HEK293 (cell line): ENCODE measurements at regions not wholly inside any gene's neighbourhood (a gene's known extent, or its start where the extent isn't known, plus 50 kb on each side); places are given as distances from the start of the nearest gene placed in this dataset.

Experiments used
- CTCF ChIA-PET: fragments of 350-600 bp; formaldehyde crosslinking; extraction: SDS; loops from one replicate; lab custom pipeline; 2021; ENCODE audit warnings: antibody characterized with exemption; lab: Yijun Ruan, JAX
- POLR2A ChIA-PET: fragments of 300-600 bp; formaldehyde crosslinking; extraction: SDS; loops from one replicate; lab custom pipeline; 2020; ENCODE audit warnings: antibody characterized with exemption, inconsistent platforms; lab: Yijun Ruan, JAX
- H3K27ac ChIP-seq: fragments of 200-500 bp; sonication (Bioruptor generic); 2 replicates; pipeline ENCODE4 v1.5.1; 2014; ENCODE audit warnings: low read depth, low read length, control low read depth, inconsistent platforms; ENCODE audit errors: extremely low read depth
- H3K36me3 ChIP-seq, 2 experiments: fragments of 200-500 bp in 1 of 2; sonication (Bioruptor generic) in 1 of 2; 1 replicate in 1 of 2; 2 replicates in 1 of 2; pipeline ENCODE4 v1.5.1; 2014 to 2017; ENCODE audit warnings: inconsistent platforms in 2 of 2, low read length in 2 of 2; ENCODE audit not compliant: control insufficient read depth in 2 of 2, insufficient read depth in 1 of 2
- H3K4me1 ChIP-seq: fragments of 200-500 bp; sonication (Bioruptor generic); 2 replicates; pipeline ENCODE4 v1.5.1; 2014; ENCODE audit warnings: mild to moderate bottlenecking, low read length, inconsistent platforms; ENCODE audit not compliant: control insufficient read depth, insufficient read depth
- H3K4me3 ChIP-seq: 2 replicates; pipeline ENCODE4 v1.5.1; 2011; ENCODE audit warnings: low read depth, mild to moderate bottlenecking, control low read depth, low read length, moderate library complexity
- H3K9me3 ChIP-seq: fragments of 200-500 bp; sonication (Bioruptor generic); 2 replicates; pipeline ENCODE4 v1.5.1; 2014; ENCODE audit warnings: low read depth, low read length, inconsistent platforms; ENCODE audit not compliant: control insufficient read depth, insufficient read depth
- PRDM10 ChIP-seq: fragments of 450-650 bp; formaldehyde crosslinking; IDR thresholded peaks from 2 replicates; pipeline ENCODE4 v1.5.1; 2016; ENCODE audit warnings: missing biosample characterization, missing genetic modification characterization
- SCRT2 ChIP-seq: fragments of 450-650 bp; formaldehyde crosslinking; IDR thresholded peaks from 2 replicates; pipeline ENCODE4 v1.5.1; 2016; ENCODE audit warnings: missing biosample characterization, missing genetic modification characterization
- SP3 ChIP-seq: fragments of 450-650 bp; formaldehyde crosslinking; IDR thresholded peaks from 2 replicates; pipeline ENCODE4 v1.5.1; 2016; ENCODE audit warnings: missing biosample characterization, missing genetic modification characterization
- ZFP41 ChIP-seq: fragments of 450-650 bp; formaldehyde crosslinking; IDR thresholded peaks from 2 replicates; pipeline ENCODE4 v1.5.1; 2016; ENCODE audit warnings: missing biosample characterization, missing genetic modification characterization, borderline replicate concordance
- ZFP69B ChIP-seq: fragments of 450-650 bp; formaldehyde crosslinking; IDR thresholded peaks from 2 replicates; pipeline ENCODE4 v1.5.1; 2016; ENCODE audit warnings: missing biosample characterization, missing genetic modification characterization
- ZNF132 ChIP-seq: fragments of 450-650 bp; formaldehyde crosslinking; IDR thresholded peaks from 2 replicates; pipeline ENCODE4 v1.5.1; 2017; ENCODE audit warnings: missing biosample characterization, missing genetic modification characterization, borderline replicate concordance
- ZNF148 ChIP-seq: fragments of 450-650 bp; formaldehyde crosslinking; IDR thresholded peaks from 2 replicates; pipeline ENCODE4 v1.5.0; 2017; ENCODE audit warnings: missing biosample characterization, missing genetic modification characterization, borderline replicate concordance
- ZNF239 ChIP-seq: fragments of 450-650 bp; formaldehyde crosslinking; IDR thresholded peaks from 2 replicates; pipeline ENCODE4 v1.5.1; 2016; ENCODE audit warnings: missing biosample characterization, missing genetic modification characterization
- ZNF362 ChIP-seq: fragments of 450-650 bp; formaldehyde crosslinking; IDR thresholded peaks from 2 replicates; pipeline ENCODE4 v1.5.1; 2016; ENCODE audit warnings: missing biosample characterization, missing genetic modification characterization
- ZNF391 ChIP-seq: fragments of 450-650 bp; formaldehyde crosslinking; IDR thresholded peaks from 2 replicates; pipeline ENCODE4 v1.5.1; 2016; ENCODE audit warnings: low read depth, missing biosample characterization, missing genetic modification characterization, borderline replicate concordance
- ZNF544 ChIP-seq: fragments of 450-650 bp; formaldehyde crosslinking; IDR thresholded peaks from 2 replicates; pipeline ENCODE4 v1.5.0; 2017; ENCODE audit warnings: missing biosample characterization, missing genetic modification characterization
- ZNF621 ChIP-seq: fragments of 450-650 bp; formaldehyde crosslinking; IDR thresholded peaks from 2 replicates; pipeline ENCODE4 v1.5.1; 2017; ENCODE audit warnings: missing biosample characterization, missing genetic modification characterization
- ZNF692 ChIP-seq: fragments of 450-650 bp; formaldehyde crosslinking; IDR thresholded peaks from 2 replicates; pipeline ENCODE4 v1.5.1; 2016; ENCODE audit warnings: missing biosample characterization, missing genetic modification characterization
- ZSCAN16 ChIP-seq: fragments of 450-650 bp; formaldehyde crosslinking; IDR thresholded peaks from 2 replicates; pipeline ENCODE4 v1.5.1; 2016; ENCODE audit warnings: missing biosample characterization, missing genetic modification characterization
- TF ChIP-seq, protein P1 (sequence below): fragments of 450-650 bp; formaldehyde crosslinking; IDR thresholded peaks from 2 replicates; pipeline ENCODE4 v1.5.1; 2016; ENCODE audit warnings: missing biosample characterization, missing genetic modification characterization
- TF ChIP-seq, protein P2 (sequence below): fragments of 450-650 bp; formaldehyde crosslinking; IDR thresholded peaks from 2 replicates; pipeline ENCODE4 v1.5.1; 2017; ENCODE audit warnings: missing biosample characterization, missing genetic modification characterization
- TF ChIP-seq, protein P3 (sequence below): fragments of 450-650 bp; formaldehyde crosslinking; IDR thresholded peaks from 2 replicates; pipeline ENCODE4 v1.5.1; 2017; ENCODE audit warnings: missing biosample characterization, mild to moderate bottlenecking, missing genetic modification characterization, moderate library complexity

- TF ChIP-seq ZNF132 (no peak), ZNF148 (no peak), ZFP69B (tag by site-specific recombination) (no peak), ZNF362 (tag by site-specific recombination) (no peak), SP3 (tag by site-specific recombination) (no peak), ZSCAN16 (tag by site-specific recombination) (no peak), ZNF692 (tag by site-specific recombination) (no peak), ZFP41 (no peak)
- TF ChIP-seq, protein P1, sequence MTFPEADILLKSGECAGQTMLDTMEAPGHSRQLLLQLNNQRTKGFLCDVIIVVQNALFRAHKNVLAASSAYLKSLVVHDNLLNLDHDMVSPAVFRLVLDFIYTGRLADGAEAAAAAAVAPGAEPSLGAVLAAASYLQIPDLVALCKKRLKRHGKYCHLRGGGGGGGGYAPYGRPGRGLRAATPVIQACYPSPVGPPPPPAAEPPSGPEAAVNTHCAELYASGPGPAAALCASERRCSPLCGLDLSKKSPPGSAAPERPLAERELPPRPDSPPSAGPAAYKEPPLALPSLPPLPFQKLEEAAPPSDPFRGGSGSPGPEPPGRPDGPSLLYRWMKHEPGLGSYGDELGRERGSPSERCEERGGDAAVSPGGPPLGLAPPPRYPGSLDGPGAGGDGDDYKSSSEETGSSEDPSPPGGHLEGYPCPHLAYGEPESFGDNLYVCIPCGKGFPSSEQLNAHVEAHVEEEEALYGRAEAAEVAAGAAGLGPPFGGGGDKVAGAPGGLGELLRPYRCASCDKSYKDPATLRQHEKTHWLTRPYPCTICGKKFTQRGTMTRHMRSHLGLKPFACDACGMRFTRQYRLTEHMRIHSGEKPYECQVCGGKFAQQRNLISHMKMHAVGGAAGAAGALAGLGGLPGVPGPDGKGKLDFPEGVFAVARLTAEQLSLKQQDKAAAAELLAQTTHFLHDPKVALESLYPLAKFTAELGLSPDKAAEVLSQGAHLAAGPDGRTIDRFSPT (tag by site-specific recombination): no peak
- TF ChIP-seq, protein P2, sequence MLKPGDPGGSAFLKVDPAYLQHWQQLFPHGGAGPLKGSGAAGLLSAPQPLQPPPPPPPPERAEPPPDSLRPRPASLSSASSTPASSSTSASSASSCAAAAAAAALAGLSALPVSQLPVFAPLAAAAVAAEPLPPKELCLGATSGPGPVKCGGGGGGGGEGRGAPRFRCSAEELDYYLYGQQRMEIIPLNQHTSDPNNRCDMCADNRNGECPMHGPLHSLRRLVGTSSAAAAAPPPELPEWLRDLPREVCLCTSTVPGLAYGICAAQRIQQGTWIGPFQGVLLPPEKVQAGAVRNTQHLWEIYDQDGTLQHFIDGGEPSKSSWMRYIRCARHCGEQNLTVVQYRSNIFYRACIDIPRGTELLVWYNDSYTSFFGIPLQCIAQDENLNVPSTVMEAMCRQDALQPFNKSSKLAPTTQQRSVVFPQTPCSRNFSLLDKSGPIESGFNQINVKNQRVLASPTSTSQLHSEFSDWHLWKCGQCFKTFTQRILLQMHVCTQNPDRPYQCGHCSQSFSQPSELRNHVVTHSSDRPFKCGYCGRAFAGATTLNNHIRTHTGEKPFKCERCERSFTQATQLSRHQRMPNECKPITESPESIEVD (tag by site-specific recombination): no peak
These were observed 71.2 kb downstream of the C9orf152 start (continued) for GRCh38 chr9:110136802-110137201.

DNA sequence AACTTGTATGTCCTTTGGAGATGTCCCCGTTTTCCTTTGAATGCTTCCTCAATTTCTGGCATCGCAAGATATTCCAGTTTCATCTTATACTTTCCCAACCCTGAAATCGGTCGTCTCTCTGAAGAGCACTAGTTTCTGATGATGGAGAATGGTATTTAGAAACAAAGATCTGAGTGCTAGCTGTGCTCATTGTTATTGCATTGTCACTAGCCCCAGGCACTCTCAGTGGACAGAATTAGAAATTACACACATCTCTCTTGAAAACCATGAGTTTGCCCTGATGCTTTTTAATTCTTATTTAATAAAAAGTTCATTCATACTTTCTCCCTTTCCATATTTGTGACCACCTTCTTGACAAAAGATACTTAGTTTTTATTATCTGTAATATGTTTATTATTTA is 67.7 kb downstream of the C9orf152 start:
- Histone ChIP-seq H3K36me3 (peaks cover 0 to 24% of the 10 kb centered on the region in 2 experiments; a peak in 1 of 3 replicates), H3K9me3 (no peaks in the 10 kb centered on the region), H3K4me3 (no peak overlapping the region), H3K4me1 (no peaks in the 10 kb centered on the region), H3K27ac (no peak overlapping the region)
- POLR2A ChIA-PET: no interaction called here
- CTCF ChIA-PET: interaction anchor here (0.5 to 1.0 kb wide), 2 partner anchors 12 to 237 kb away, joined by 3 read pairs; no protein-coding TSS in a partner anchor
- TF ChIP-seq PRDM10 (tag by site-specific recombination): no peak
- no peak for TF ChIP-seq SCRT2 (tag by site-specific recombination)
- TF ChIP-seq, protein P2 (tag by site-specific recombination): no peak
- TF ChIP-seq ZNF544 (tag by site-specific recombination): no peak
- TF ChIP-seq ZNF621 (tag by site-specific recombination): no peak
- TF ChIP-seq, protein P3, sequence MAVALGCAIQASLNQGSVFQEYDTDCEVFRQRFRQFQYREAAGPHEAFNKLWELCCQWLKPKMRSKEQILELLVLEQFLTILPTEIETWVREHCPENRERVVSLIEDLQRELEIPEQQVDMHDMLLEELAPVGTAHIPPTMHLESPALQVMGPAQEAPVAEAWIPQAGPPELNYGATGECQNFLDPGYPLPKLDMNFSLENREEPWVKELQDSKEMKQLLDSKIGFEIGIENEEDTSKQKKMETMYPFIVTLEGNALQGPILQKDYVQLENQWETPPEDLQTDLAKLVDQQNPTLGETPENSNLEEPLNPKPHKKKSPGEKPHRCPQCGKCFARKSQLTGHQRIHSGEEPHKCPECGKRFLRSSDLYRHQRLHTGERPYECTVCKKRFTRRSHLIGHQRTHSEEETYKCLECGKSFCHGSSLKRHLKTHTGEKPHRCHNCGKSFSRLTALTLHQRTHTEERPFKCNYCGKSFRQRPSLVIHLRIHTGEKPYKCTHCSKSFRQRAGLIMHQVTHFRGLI (tag by site-specific recombination): no peak
- TF ChIP-seq ZNF391 (tag by site-specific recombination): no peak
- TF ChIP-seq ZNF239: no peak
